SKM-1 (cell line): ENCODE measurements at regions not wholly inside any gene's neighbourhood (a gene's known extent, or its start where the extent isn't known, plus 50 kb on each side); places are given as distances from the start of the nearest gene placed in this dataset.

ENCODE experiments used
- DNase-seq: peaks from one replicate; lab custom pipeline; 2025; ENCODE audit not compliant: unreplicated experiment; lab: John Stamatoyannopoulos, UW

- DNase-seq: no peak
Measured at GRCh38 chr3:76869726-76870384, 170.0 kb upstream of the ROBO2 start.

- DNase-seq: no peak
Measured at GRCh38 chr3:76871655-76872054, 168.2 kb upstream of the ROBO2 start.

GRCh38 chr3:76872999-76873398 is 166.9 kb upstream of the ROBO2 start:
- no peak for DNase-seq

GRCh38 chr3:76873532-76874242 is 166.2 kb upstream of the ROBO2 start:
- no peak for DNase-seq

- DNase-seq: no peak
Measured at GRCh38 chr3:76879959-76880358, 159.9 kb upstream of the ROBO2 start.

- DNase-seq: no peak
Measured at GRCh38 chr3:76886761-76887500, 153.0 kb upstream of the ROBO2 start.

- no peak for DNase-seq
Measured at GRCh38 chr3:76888856-76889255, 151.0 kb upstream of the ROBO2 start.

- no peak for DNase-seq
Measured at GRCh38 chr3:76889911-76890310, 150.0 kb upstream of the ROBO2 start.

GRCh38 chr3:76897076-76897475 is 142.8 kb upstream of the ROBO2 start:
- no peak for DNase-seq

GRCh38 chr3:76900596-76900995 is 139.3 kb upstream of the ROBO2 start:
- DNase-seq: no peak

GRCh38 chr3:76908156-76908555 is 131.7 kb upstream of the ROBO2 start:
- DNase-seq: no peak

GRCh38 chr3:76912841-76913383 is 127.0 kb upstream of the ROBO2 start:
- DNase-seq: no peak

- no peak for DNase-seq
Measured at GRCh38 chr3:76917436-76917835, 122.5 kb upstream of the ROBO2 start.

- DNase-seq: no peak
Measured at GRCh38 chr3:76920511-76920910, 119.4 kb upstream of the ROBO2 start.

- no peak for DNase-seq
Measured at GRCh38 chr3:76923485-76923884, 116.4 kb upstream of the ROBO2 start.

GRCh38 chr3:76930712-76931111 is 109.2 kb upstream of the ROBO2 start:
- no peak for DNase-seq

- DNase-seq: no peak
Measured at GRCh38 chr3:76933245-76933644, 106.7 kb upstream of the ROBO2 start.

- DNase-seq: no peak
Measured at GRCh38 chr3:76938962-76939361, 100.9 kb upstream of the ROBO2 start.

- DNase-seq: no peak
Measured at GRCh38 chr3:76940181-76940770, 99.6 kb upstream of the ROBO2 start.

GRCh38 chr3:76941376-76941775 is 98.5 kb upstream of the ROBO2 start:
- no peak for DNase-seq

- DNase-seq: no peak
Measured at GRCh38 chr3:76942101-76942500, 97.8 kb upstream of the ROBO2 start.
